ENCODE measurements at regions not wholly inside any gene's neighbourhood (a gene's known extent, or its start where the extent isn't known, plus 50 kb on each side); places are given as distances from the start of the nearest gene placed in this dataset.

GRCh38 chr1:216883518-216883917 is 160.3 kb upstream of the ESRRG start:
- ChIA-PET CTCF (ENCODE audit: unreplicated experiment) (no interaction called here), POLR2A (no interaction called here)
- H4K20me1 ChIP-seq (ENCODE audit: insufficient read depth, low read length): no peaks in the 10 kb centered on the region
- H3K9me3 ChIP-seq (ENCODE audit: low read length): no peaks in the 10 kb centered on the region
- no peak for DNase-seq (ENCODE audit: low spot score)
- no peaks in the 10 kb centered on the region for H3K36me3 ChIP-seq (ENCODE audit: insufficient read depth, low read length)
- no peaks in the 10 kb centered on the region for H3K79me2 ChIP-seq (ENCODE audit: insufficient read depth, low read depth, low read length)
- H3K4me3 ChIP-seq (ENCODE audit: low read depth, low read length, poor library complexity, severe bottlenecking): no peak overlapping the region
- BruUV-seq (replicated peaks): no TSS peak
- no peaks in the 10 kb centered on the region for H3K4me1 ChIP-seq (ENCODE audit: insufficient read depth, low read length, poor library complexity, severe bottlenecking)
- no peak overlapping the region for H3K27ac ChIP-seq (ENCODE audit: low read depth, low read length, poor library complexity, severe bottlenecking)
- TF ChIP-seq EZH2phosphoT487 (IDR thresholded peaks at IDR 0.05; ENCODE audit: borderline replicate concordance, low read depth, low read length) (no peak), CTCF (conservative IDR thresholded peaks at IDR 0.05; ENCODE audit: low read length) (no peak)
- H2AFZ ChIP-seq (ENCODE audit: low read length): no peak overlapping the region
- intact Hi-C loops (cut with micrococcal nuclease; ENCODE audit: unreplicated experiment): no loop called here
- no peak overlapping the region for H3K4me2 ChIP-seq (ENCODE audit: low read length)
- H3K9me2 ChIP-seq (ENCODE audit: insufficient read depth, low read length): no peaks in the 10 kb centered on the region

- TF ChIP-seq EZH2phosphoT487 (IDR thresholded peaks at IDR 0.05; ENCODE audit: borderline replicate concordance, low read depth, low read length) (no peak), CTCF (conservative IDR thresholded peaks at IDR 0.05; ENCODE audit: low read length) (no peak)
- no peak overlapping the region for H3K4me3 ChIP-seq (ENCODE audit: low read depth, low read length, poor library complexity, severe bottlenecking)
- no peaks in the 10 kb centered on the region for H3K9me3 ChIP-seq (ENCODE audit: low read length)
- BruUV-seq (replicated peaks): no TSS peak
- no peaks in the 10 kb centered on the region for H3K79me2 ChIP-seq (ENCODE audit: insufficient read depth, low read depth, low read length)
- no peak overlapping the region for H3K27ac ChIP-seq (ENCODE audit: low read depth, low read length, poor library complexity, severe bottlenecking)
- H3K9me2 ChIP-seq (ENCODE audit: insufficient read depth, low read length): no peaks in the 10 kb centered on the region
- ChIA-PET POLR2A (interaction anchor here (0.6 kb wide), 1 partner anchor 78 kb away, joined by 3 read pairs; no protein-coding TSS in a partner anchor), CTCF (ENCODE audit: unreplicated experiment) (no interaction called here)
- intact Hi-C loops (cut with micrococcal nuclease; ENCODE audit: unreplicated experiment): no loop called here
- no peak for DNase-seq (ENCODE audit: low spot score)
- no peaks in the 10 kb centered on the region for H4K20me1 ChIP-seq (ENCODE audit: insufficient read depth, low read length)
- H3K36me3 ChIP-seq (ENCODE audit: insufficient read depth, low read length): no peaks in the 10 kb centered on the region
- H2AFZ ChIP-seq (ENCODE audit: low read length): no peak overlapping the region
- H3K4me2 ChIP-seq (ENCODE audit: low read length): no peak overlapping the region
- no peaks in the 10 kb centered on the region for H3K4me1 ChIP-seq (ENCODE audit: insufficient read depth, low read length, poor library complexity, severe bottlenecking)
These were observed 158.5 kb upstream of the ESRRG start for GRCh38 chr1:216881695-216882094.

- no peak overlapping the region for H3K4me2 ChIP-seq (ENCODE audit: low read length)
- no peak overlapping the region for H2AFZ ChIP-seq (ENCODE audit: low read length)
- no peak overlapping the region for H3K4me3 ChIP-seq (ENCODE audit: low read depth, low read length, poor library complexity, severe bottlenecking)
- TF ChIP-seq EZH2phosphoT487 (IDR thresholded peaks at IDR 0.05; ENCODE audit: borderline replicate concordance, low read depth, low read length): no peak
- TF ChIP-seq CTCF (conservative IDR thresholded peaks at IDR 0.05; ENCODE audit: low read length): no peak
- no peaks in the 10 kb centered on the region for H3K9me3 ChIP-seq (ENCODE audit: low read length)
- BruUV-seq (replicated peaks): no TSS peak
- ChIA-PET POLR2A (interaction anchor here (0.7 kb wide), 1 partner anchor 11 kb away, joined by 3 read pairs; no protein-coding TSS in a partner anchor), CTCF (ENCODE audit: unreplicated experiment) (no interaction called here)
- no peaks in the 10 kb centered on the region for H3K79me2 ChIP-seq (ENCODE audit: insufficient read depth, low read depth, low read length)
- no peak overlapping the region for H3K27ac ChIP-seq (ENCODE audit: low read depth, low read length, poor library complexity, severe bottlenecking)
- no peaks in the 10 kb centered on the region for H3K4me1 ChIP-seq (ENCODE audit: insufficient read depth, low read length, poor library complexity, severe bottlenecking)
- no peaks in the 10 kb centered on the region for H3K9me2 ChIP-seq (ENCODE audit: insufficient read depth, low read length)
- intact Hi-C loops (cut with micrococcal nuclease; ENCODE audit: unreplicated experiment): no loop called here
- H4K20me1 ChIP-seq (ENCODE audit: insufficient read depth, low read length): no peaks in the 10 kb centered on the region
- H3K36me3 ChIP-seq (ENCODE audit: insufficient read depth, low read length): no peaks in the 10 kb centered on the region
- DNase-seq (ENCODE audit: low spot score): no peak
These were observed 143.5 kb upstream of the ESRRG start for GRCh38 chr1:216866714-216867113.

Data from OCI-LY7 (cell line).